ES-I3 (cell line): ENCODE measurements at regions not wholly inside any gene's neighbourhood (a gene's known extent, or its start where the extent isn't known, plus 50 kb on each side); places are given as distances from the start of the nearest gene placed in this dataset.

Source experiments
- H3K36me3 ChIP-seq: 2 replicates; pipeline ENCODE4 v1.6.1; 2013; ENCODE audit warnings: mild to moderate bottlenecking, low read length, control low read depth, moderate library complexity; ENCODE audit not compliant: insufficient read depth
- H3K4me1 ChIP-seq: 2 replicates; pipeline ENCODE4 v1.6.1; 2013; ENCODE audit warnings: mild to moderate bottlenecking, control low read depth, low read length; ENCODE audit not compliant: insufficient read depth
- H3K9ac ChIP-seq: 2 replicates; pipeline ENCODE4 v1.6.1; 2013; ENCODE audit warnings: low read depth, mild to moderate bottlenecking, low read length, moderate library complexity
- H3K9me3 ChIP-seq: 2 replicates; pipeline ENCODE4 v1.6.1; 2013; ENCODE audit warnings: mild to moderate bottlenecking, low read length, moderate library complexity; ENCODE audit not compliant: control insufficient read depth, insufficient read depth

GRCh38 chr2:205885492-205886099 is 200.4 kb downstream of the INO80D start:
- no peak overlapping the region for H3K9ac ChIP-seq
- peaks cover 11% of the 10 kb centered on the region for H3K4me1 ChIP-seq
- H3K9me3 ChIP-seq = no peaks in the 10 kb centered on the region
- H3K36me3 ChIP-seq = no peaks in the 10 kb centered on the region

- Histone ChIP-seq H3K9ac (no peak overlapping the region), H3K36me3 (no peaks in the 10 kb centered on the region), H3K9me3 (no peaks in the 10 kb centered on the region), H3K4me1 (peaks cover 11% of the 10 kb centered on the region)
Observed at GRCh38 chr2:205883965-205884364, 201.7 kb downstream of the NRP2 start.

GRCh38 chr2:205882806-205883425 is 200.6 kb downstream of the NRP2 start:
- Histone ChIP-seq H3K9ac (no peak overlapping the region), H3K4me1 (peaks cover 11% of the 10 kb centered on the region), H3K36me3 (no peaks in the 10 kb centered on the region; the same call in 1 of the 2 replicates), H3K9me3 (no peaks in the 10 kb centered on the region)

GRCh38 chr2:205880048-205880447 is 197.7 kb downstream of the NRP2 start:
- Histone ChIP-seq H3K9me3 (no peaks in the 10 kb centered on the region), H3K4me1 (peaks cover 11% of the 10 kb centered on the region), H3K9ac (no peak overlapping the region), H3K36me3 (no peaks in the 10 kb centered on the region; the same call in 1 of the 2 replicates)

GRCh38 chr2:205878999-205879762 is 196.9 kb downstream of the NRP2 start:
- no peak overlapping the region for H3K9ac ChIP-seq
- peaks cover 11% of the 10 kb centered on the region for H3K4me1 ChIP-seq
- no peaks in the 10 kb centered on the region for H3K9me3 ChIP-seq
- no peaks in the 10 kb centered on the region; the same call in 1 of the 2 replicates for H3K36me3 ChIP-seq

- Histone ChIP-seq H3K36me3 (no peaks in the 10 kb centered on the region; the same call in 1 of the 2 replicates), H3K4me1 (peaks cover under 1% of the 10 kb centered on the region), H3K9me3 (no peaks in the 10 kb centered on the region), H3K9ac (no peak overlapping the region)
Observed at GRCh38 chr2:205877496-205877895, 195.2 kb downstream of the NRP2 start.

GRCh38 chr2:205876127-205876526 is 193.8 kb downstream of the NRP2 start:
- no peaks in the 10 kb centered on the region; the same call in 1 of the 2 replicates for H3K36me3 ChIP-seq
- H3K4me1 ChIP-seq = no peaks in the 10 kb centered on the region
- H3K9ac ChIP-seq = no peak overlapping the region
- H3K9me3 ChIP-seq = no peaks in the 10 kb centered on the region

GRCh38 chr2:205872716-205873115 is 190.4 kb downstream of the NRP2 start:
- no peaks in the 10 kb centered on the region for H3K36me3 ChIP-seq
- no peaks in the 10 kb centered on the region for H3K4me1 ChIP-seq
- H3K9me3 ChIP-seq = no peaks in the 10 kb centered on the region
- H3K9ac ChIP-seq = no peak overlapping the region

- Histone ChIP-seq H3K9ac (no peak overlapping the region), H3K4me1 (no peaks in the 10 kb centered on the region), H3K36me3 (no peaks in the 10 kb centered on the region), H3K9me3 (no peaks in the 10 kb centered on the region)
Observed at GRCh38 chr2:205869439-205869838, 187.1 kb downstream of the NRP2 start.

- Histone ChIP-seq H3K9me3 (no peaks in the 10 kb centered on the region), H3K9ac (no peak overlapping the region), H3K4me1 (no peaks in the 10 kb centered on the region), H3K36me3 (no peaks in the 10 kb centered on the region)
Observed at GRCh38 chr2:205868773-205869333, 186.6 kb downstream of the NRP2 start.

- no peaks in the 10 kb centered on the region for H3K4me1 ChIP-seq
- H3K9ac ChIP-seq = no peak overlapping the region
- H3K9me3 ChIP-seq = no peaks in the 10 kb centered on the region
- no peaks in the 10 kb centered on the region for H3K36me3 ChIP-seq
Observed at GRCh38 chr2:205868053-205868452, 185.8 kb downstream of the NRP2 start.

GRCh38 chr2:205867371-205867770 is 185.1 kb downstream of the NRP2 start:
- Histone ChIP-seq H3K9me3 (no peaks in the 10 kb centered on the region), H3K4me1 (no peaks in the 10 kb centered on the region), H3K9ac (no peak overlapping the region), H3K36me3 (no peaks in the 10 kb centered on the region)

- no peaks in the 10 kb centered on the region for H3K36me3 ChIP-seq
- no peaks in the 10 kb centered on the region for H3K4me1 ChIP-seq
- no peaks in the 10 kb centered on the region for H3K9me3 ChIP-seq
- H3K9ac ChIP-seq = no peak overlapping the region
Observed at GRCh38 chr2:205865905-205866441, 183.7 kb downstream of the NRP2 start.

GRCh38 chr2:205865056-205865455 is 182.8 kb downstream of the NRP2 start:
- Histone ChIP-seq H3K9me3 (no peaks in the 10 kb centered on the region), H3K4me1 (no peaks in the 10 kb centered on the region), H3K36me3 (no peaks in the 10 kb centered on the region), H3K9ac (no peak overlapping the region)
